Ammon's horn (tissue), 1 donor: ENCODE measurements at regions not wholly inside any gene's neighbourhood (a gene's known extent, or its start where the extent isn't known, plus 50 kb on each side); places are given as distances from the start of the nearest gene placed in this dataset.
"Not testable (repeated sequence)": the region's sequence is repeated elsewhere in the genome, so short reads cannot be mapped to it uniquely, and the experiment has no call there.

Experiments used
- DNase-seq: peaks from one replicate; pipeline ENCODE4 v3.0.0-alpha.2; 2016; ENCODE audit warnings: low spot score

DNA sequence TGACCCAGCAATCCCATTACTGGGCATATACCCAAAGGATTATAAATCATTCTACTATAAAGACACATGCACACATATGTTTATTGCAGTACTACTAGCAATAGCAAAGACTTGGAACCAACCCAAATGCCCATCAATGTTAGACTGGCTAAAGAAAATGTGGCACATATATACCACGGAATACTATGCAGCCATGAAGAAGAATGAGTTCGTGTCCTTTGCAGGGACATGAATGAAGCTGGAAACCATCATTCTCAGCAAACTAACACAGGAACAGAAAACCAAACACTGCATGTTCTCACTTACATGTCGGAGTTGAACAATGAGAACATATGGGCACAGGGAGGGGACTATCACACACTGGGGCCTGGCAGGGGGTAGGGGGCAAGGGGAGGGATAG lies 183.0 kb downstream of the HACE1 start:
- not testable (repeated sequence) for DNase-seq

DNA sequence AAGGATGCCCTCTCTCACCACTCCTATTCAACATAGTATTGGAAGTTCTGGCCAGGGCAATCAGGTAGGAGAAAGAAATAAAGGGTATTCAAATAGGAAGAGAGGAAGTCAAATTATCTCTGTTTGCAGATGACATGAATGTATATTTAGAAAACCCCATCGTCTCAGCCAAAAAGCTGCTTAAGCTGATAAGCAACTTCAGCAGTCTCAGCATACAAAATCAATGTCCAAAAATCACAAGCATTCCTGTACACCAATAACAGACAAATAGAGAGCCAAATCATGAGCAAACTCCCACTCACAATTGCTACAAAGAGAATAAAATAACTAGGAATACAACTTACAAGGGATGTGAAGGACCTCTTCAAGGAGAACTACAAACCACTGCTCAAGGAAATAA lies 184.6 kb downstream of the HACE1 start:
- DNase-seq: not testable (repeated sequence)

DNA sequence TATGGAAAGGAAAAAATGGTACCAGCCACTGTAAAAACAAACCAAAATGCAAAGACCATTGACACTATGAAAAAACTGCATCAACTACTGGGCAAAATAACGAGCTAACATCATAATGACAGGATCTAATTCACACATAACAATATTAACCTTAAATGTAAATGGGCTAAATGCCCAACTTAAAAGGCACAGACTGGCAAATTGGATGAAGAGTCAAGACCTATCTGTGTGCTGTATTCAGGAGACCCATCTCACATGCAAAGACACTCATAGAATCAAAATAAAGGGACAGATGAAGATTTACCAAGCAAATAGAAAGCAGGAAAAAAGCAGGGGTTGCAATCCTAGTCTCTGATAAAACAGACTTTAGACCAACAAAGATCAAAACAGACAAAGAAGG lies 186.6 kb downstream of the HACE1 start:
- DNase-seq: not testable (repeated sequence)

DNA sequence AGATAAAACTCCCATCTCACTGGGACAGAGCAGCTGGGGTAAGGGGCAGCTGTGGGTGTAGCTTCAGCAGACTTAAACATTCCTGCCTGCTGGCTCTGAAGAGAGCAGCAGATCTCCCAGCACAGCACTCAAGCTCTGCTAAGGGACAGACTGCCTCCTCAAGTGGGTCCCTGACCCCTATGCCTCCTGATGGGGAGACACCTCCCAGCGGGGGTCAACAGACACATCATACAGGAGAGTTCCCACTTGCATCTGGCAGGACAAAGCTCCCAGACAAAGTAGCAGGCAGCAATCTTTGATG lies 188.2 kb downstream of the HACE1 start:
- not testable (repeated sequence) for DNase-seq

DNA sequence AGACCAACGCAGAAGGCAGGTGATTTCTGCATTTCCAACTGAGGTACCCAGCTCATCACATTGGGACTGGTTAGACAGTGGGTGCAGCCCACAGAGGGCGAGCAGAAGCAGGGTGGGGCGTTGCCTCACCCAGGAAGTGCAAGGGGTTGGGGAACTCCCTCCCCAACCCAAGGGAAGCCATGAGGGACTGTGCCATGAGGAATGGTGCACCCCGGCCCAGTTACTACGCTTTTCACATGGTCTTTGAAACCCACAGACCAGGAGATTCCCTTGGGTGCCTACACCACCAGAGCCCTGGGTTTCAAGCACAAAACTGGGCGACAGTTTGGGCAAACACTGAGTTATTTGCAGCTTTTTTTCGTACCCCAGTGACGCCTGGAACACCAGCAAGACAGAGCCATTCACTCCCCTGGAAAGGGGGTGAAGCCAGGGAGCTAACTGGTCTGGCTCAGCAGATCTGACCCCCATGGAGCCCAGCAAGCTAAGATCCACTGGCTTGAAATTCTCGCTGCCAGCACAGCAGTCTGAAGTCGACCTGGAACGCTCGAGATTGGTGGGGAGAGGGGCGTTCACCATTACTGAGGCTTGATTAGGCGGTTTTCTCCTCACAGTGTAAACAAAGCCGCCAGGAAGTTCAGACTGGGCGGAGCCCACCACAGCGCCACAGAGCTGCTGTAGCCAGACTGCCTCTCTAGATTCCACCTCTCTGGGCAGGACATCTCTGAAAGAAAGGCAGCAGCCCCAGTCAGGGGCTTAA lies 188.7 kb downstream of the HACE1 start:
- DNase-seq: not testable (repeated sequence)

DNA sequence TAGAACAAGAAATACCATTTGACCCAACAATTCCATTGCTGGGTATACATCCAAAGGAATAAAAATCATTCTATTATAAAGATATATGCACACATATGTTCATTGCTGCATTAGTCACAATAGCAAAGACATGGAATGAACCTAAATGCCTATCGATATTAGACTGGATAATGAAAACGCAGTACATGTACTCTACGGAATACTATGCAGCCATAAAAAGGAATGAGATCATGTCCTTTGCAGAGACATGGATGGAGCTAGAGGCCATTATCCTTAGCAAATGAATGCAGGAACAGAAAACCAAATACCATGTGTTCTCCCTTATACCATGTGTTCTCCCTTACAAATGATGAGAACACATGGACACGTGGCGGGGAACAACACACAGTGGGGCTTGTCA lies 190.2 kb downstream of the HACE1 start:
- DNase-seq: no peak

DNA sequence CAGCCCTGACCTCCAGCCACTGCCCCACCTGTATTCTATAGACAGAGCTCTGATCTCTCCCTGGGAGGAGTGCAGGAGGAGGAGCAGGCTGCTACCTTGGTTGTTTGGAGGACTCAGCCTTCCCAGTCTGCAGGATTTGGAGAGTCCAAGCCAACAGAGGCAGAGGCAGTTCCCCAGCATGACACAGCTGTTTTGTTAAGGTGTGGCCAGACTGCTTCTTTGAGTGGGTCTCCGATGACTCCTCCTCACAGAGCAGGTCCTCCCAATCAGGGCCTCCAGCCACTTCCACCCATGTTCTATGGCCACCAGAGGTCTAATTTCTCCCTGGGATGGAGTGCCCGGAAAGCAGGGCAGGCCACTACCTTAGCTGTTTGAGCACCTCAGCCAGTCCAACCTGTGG lies 203.5 kb downstream of the HACE1 start:
- DNase-seq: no peak

DNA sequence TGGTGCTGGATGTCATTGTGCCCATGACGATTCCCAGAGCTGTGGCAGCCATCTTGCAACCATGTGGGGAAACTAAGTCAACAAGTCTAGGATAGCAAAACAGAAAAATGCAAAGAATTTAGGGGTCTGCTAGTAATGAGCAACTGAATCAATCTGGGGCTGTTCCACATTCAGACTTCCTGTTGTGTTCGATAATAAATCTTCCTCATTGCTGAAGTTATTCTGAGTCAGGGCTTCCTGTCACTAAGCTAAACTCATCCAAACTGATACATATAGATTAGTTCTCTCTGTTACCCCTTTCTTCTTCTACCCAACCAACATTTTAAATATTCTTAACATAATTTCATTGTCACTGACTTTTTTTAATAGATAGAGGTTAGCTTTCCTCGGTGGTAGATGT lies 205.9 kb downstream of the HACE1 start:
- no peak for DNase-seq

DNA sequence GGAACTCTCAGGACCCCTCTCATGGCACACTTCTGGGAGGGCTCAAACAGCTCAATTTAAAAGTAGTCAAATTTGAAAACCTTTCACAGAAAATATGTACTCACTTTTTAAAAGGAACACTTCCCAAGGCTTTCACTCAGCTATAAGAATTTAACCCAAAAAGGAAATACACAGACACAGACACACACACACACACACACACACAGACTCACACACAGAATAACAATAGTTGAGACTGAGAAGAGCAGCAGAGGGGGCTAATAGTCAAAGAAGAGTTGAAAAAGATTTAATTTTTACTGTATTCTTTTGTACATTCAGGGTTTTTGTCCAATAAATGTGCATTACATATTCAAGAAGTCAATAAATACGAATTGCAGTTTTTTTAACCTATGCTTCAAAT lies 211.4 kb downstream of the HACE1 start:
- DNase-seq: no peak

DNA sequence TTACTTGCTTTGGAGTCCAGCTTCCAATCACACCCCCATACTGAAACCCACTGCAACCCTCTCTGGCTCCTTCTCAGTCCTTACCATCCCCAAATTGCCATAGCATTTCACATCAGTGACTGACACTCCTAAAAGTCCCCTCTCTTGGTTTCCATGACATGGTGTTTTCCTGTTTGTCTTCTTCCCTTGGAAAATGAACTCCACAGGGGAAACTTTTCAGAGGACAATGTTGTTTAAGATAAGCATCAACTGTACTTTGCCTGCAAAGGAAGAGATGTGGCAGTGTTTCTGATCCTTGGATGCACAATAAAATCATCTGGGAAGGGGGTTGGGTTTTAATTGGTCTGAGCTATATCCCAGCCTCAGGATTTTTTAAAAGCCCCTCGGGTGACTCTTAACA lies 214.9 kb downstream of the HACE1 start:
- DNase-seq: no peak

DNA sequence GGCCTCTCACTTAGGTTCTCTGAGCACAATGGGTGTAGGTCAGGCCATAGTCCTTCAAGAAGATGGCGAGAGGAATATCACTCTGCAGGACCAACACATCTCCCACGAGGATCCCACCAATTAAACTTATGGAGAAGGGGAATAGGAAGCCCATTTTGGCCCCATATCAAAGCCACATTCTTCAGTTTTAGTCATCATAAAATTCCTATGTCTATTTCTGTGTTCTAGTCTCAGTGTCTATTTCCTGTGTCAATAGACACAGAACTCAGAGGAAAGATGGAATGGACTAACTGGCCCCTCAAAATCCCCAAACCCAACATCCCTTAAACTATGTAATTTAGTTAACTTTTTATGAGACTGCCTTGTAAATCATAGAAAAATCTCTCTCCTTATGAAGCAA lies 216.8 kb downstream of the HACE1 start:
- no peak for DNase-seq

DNA sequence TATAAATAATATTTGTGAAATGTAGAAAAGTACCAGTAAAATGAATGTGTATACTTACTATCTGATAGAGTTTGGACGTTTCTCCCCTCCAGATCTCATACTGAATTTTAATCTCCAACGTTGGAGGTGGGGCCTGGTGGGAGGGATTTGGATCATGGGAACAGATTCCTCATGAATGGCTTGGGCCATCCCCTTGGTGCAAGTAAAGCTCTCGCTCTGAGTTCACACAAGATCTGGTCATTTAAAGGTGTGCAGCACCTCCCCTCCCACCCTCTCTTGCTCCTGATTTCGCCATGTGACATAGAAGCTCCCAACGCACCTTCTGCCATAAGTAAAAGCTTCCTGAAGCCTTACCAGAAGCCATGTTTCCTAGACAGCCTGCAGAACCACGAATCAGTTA lies 219.0 kb downstream of the HACE1 start:
- peak; percentile 13 for DNase-seq

DNA sequence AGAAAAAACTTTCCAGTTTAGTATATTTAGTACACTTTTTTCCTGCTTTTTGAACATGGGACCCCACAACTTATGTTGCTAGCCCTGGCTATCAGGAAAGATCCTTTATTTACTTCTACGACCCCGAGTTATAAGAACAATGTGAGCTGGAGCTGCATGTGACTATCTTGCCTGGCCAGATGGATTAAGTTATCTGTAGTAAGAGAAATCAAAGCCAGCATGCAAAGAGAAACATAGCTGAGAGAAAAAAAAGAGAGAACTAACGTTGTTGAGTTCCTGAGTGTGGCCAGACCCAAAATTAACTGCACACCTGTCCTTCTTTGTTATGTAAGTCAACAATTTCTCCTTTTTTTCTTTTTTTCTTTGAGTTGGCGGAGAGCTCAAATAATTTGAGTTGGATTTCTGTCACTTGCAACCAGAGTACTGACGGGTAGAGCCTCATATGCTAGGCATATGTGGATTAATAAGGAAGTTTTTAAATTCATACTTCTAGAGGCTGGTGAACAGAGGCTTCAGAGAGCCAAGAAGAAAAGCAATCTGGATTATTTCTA lies 219.5 kb downstream of the HACE1 start:
- no peak for DNase-seq

DNA sequence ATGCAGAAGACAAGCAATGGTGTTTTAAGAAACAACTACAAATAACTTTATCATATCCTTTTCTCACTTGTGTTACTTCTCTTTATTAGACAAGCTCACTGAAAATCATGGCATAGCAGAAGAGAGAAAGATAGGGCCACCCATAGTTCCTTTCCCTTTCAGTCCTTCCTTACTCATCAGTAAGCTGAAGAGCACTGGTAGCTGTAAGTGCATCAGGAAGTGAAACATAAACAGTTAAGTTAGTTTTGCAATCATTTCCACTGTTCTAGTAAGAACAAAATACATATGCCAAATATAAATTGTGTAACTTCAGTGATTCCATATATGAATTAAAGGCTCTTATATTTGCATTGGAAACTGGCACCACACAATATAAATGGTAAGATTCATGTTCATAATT lies 220.1 kb downstream of the HACE1 start:
- DNase-seq: peak; percentile 32

DNA sequence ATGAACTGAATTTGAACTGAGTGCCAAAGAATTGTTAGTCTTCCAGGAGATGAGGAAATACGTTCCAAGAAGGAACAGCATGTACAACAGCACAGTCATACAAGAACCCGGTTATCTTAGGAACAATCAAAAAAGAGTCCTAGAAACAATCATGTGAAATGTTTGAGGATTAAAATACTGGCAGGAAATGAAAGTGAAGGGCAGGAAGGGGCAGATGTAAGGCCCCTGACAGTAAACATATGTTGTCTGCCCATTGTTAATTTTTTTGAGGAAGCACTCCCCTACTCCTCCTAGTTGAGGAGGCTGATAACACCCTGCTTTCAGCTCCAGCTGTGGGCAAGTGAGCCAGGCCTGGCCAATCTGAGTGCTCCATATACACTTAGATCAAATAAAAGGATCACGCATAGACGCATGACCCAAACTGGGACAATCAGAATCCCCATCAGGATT lies 220.9 kb downstream of the HACE1 start:
- peak; percentile 38 for DNase-seq

DNA sequence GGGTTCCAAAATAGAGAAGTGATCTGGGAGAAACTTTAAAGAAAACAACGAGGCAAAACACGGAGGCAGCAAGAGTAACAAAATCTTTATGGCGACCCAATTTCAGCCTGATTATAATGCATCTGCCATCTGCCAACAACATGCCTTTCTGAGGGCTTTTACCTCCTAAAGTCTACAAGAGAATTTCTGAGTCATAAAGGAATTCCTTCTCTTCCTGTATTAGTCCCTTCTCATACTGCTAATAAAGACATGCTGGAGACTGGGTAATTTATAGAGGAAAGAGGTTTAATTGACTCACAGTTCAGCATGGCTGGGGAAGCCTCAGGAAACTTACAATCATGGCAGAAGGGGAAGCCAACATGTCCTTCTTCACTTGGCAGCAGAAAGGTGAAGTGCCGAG lies 226.6 kb downstream of the HACE1 start:
- no peak for DNase-seq

DNA sequence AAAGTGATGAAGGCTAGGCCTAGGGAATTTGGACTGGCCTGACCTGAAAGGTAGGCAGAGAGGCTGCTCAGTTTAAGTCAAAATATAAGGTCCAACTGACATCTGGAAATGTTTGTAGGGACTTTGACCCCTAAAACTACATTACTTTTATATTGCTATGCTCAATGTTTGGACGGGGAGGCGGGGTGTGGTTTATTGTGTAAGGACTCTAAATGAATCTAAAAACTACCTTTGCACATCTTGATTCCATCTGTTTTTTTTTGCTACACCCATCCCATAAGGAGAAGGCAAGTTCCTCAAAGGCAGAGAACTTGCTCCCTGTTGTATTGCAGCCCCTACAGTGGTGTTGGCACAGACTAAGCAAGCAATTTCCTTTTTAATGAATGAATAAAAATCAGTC lies 227.1 kb downstream of the HACE1 start:
- no peak for DNase-seq

DNA sequence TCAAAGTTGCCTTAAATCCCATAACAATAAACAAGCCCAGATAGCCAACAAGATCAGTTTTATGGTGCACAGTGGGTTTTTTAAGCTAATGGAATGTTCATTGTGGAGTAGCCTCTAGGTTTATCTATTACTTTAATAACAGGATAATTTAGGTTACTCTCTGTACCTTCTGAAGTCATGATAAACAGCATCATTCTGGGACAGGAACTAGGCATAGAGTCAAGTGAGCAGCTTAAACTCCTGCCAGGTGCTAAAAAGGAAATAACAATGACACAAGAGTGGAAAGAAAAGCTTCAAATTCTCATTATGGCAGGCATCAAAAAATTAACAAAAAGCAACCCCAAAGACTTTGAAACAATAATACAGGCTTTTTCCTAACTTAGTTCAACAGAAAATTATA lies 228.8 kb downstream of the HACE1 start:
- no peak for DNase-seq

DNA sequence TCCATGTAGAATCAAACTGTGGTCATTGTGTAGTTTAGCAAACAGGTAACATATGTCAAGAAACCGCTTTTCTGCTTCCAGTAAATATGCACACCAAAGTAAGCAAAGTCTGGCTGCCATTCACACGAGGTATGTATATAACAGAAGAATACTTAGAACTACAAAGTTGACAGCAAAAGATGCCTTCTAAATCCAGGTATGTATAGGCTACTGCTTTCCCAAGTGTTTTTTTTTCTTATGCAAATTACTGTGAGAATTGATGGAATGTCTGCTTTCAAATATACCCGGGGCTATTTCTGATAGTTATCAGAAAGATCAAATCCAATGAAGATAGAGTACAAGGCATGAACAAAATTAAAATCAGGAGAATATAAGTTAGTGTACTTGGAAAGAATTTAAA lies 229.2 kb downstream of the HACE1 start:
- DNase-seq: no peak

DNA sequence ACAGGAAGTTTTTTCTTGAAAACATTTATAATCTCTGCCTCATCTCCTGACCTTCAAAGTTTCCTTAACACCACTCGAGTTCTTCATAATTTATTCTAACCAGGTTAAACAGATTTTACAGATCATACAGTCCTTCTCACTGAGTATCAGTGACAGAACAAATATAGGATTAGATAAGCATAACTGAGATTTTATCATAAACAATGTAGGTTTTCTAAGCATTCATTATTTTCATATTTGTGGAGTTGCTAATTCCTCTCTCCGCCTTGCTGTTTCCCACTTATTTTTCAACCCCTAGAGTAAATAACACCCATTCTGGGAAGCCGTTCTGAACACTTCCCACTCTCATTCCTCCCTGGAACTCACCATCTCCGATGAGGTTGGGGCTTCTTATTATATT lies 229.9 kb downstream of the HACE1 start:
- DNase-seq: no peak

DNA sequence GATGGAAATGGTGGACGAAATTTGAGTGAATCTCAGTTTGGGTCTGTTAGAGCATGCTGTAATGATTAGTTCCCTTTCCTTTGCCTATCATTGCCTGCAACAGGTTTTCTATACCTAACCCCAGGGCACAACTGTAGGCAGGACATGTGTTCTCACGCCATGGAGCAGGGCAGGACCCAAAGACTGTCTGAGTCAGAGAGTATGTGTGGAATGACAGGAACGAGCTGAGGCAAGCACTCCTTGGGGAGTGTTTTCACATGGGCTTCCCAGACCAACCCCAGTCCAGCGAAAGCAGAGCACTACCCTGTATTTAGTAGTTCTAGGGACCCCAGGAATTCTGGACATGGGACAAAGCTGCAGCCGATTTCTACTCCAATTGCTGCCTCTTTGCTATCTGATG lies 234.2 kb downstream of the HACE1 start:
- no peak for DNase-seq

DNA sequence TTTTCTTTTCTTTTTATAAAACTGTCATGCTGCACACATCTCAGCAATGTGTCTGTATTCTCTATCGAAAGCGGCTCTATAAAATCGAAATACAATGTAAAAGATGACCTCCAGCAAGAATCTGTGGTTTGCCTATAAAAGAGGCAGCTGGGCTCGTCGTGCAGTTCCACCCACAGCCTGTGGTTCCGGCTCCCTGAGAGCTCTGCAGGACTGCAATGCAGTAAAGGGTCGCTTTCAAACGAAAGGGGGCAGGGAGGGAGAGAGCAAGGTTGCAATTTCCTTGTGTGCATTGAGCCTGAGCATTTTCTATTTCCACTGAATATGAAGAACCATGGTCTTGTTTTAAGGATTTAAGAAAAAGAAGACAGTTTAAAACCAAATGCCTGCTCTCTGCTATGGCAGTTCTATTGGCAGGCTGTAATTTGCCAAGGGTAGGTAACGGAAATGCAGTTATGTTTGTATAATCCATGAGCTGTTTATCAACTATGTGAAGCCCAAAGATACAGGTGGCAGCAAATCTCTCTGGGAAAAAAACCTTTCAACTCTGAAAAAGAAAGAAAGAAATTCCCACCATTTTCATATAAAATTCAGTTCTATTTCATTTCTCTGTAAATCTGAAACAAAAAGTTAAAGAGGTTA lies 236.5 kb downstream of the HACE1 start:
- DNase-seq: peak; percentile 40

DNA sequence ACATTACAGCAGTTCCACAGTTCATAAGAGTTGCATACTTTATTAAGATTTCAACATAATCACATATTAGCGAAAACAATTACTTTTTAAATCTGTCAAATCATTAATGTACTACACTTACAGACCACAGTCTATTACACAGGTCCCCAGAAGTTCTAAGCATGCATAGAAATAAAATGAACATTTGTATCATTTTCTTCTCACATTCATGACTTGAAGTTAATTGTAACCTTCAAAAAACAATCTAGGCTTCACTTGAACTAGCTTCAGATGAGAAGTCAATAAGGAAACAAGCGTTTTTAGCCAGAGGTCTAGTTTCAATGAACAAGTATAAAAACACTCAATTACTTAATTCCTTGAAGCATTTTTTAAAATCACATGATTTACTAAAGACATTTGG lies 238.3 kb downstream of the HACE1 start:
- no peak for DNase-seq

DNA sequence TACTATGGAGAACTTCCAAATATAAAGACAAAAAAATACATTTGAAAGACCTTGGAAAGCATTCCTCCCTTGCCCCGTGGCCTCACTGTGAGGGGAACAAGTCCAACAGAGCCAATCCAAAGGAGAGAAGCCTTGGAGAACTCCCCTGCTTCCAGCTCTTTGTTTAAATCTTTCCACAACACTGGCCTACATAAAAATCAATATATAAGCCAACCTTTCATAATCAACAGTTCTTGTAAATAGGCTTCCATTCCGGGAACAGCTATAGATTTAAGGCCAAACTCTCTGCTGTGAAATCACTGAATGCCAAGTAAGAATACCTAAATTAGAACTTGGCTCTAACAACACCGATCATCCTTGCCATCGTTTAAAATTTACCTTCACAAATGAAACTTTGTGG lies 242.1 kb downstream of the HACE1 start:
- DNase-seq: no peak
